ENCODE measurements at regions not wholly inside any gene's neighbourhood (a gene's known extent, or its start where the extent isn't known, plus 50 kb on each side); places are given as distances from the start of the nearest gene placed in this dataset.

DNA sequence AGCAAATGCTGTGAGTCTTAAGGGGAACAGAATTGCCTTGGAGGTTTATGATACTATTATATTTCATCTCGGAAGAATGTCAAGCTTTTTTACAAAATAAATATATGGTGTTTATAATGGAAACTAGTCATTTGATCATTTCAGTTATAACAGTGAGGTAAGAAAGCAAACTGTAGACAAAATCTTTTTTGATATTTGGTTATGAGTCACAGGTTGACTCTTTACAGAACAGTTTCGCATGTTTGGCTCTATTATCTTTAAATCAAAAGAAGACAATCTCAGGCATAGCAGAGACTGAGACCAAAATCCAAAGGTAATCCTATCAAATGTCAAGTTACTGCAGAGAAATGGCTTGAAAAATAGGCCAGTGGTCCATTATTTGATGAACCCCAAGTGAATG lies 490.9 kb upstream of the MDFIC2 start:
- Histone ChIP-seq H3K9me3 (ENCODE audit: insufficient read depth, low read length, severe bottlenecking) (no peaks in the 10 kb centered on the region), H3K4me2 (ENCODE audit: insufficient read depth, low read length) (no peak overlapping the region), H3K4me3 (ENCODE audit: low read depth in 1 of 2, low read length in 2 of 2) (no peak overlapping the region), H3K9ac (ENCODE audit: low read depth, low read length) (no peak overlapping the region), H3K79me2 (ENCODE audit: insufficient read depth, low read length) (no peaks in the 10 kb centered on the region), H3K4me1 (ENCODE audit: insufficient read depth, low read length) (no peaks in the 10 kb centered on the region), H3K36me3 (ENCODE audit: insufficient read depth, low read length) (no peaks in the 10 kb centered on the region), H2AFZ (ENCODE audit: low read depth, low read length) (no peak overlapping the region), H3K27ac (ENCODE audit: low read length) (no peak overlapping the region), H3K27me3 (ENCODE audit: insufficient read depth, low read length, poor library complexity) (peaks cover 7% of the 10 kb centered on the region), H4K20me1 (ENCODE audit: insufficient read depth, low read length) (no peaks in the 10 kb centered on the region)
- DNase-seq (no peak), ATAC-seq (ENCODE audit: insufficient read depth, low read depth) (no peak)
- TF ChIP-seq, protein P1, sequence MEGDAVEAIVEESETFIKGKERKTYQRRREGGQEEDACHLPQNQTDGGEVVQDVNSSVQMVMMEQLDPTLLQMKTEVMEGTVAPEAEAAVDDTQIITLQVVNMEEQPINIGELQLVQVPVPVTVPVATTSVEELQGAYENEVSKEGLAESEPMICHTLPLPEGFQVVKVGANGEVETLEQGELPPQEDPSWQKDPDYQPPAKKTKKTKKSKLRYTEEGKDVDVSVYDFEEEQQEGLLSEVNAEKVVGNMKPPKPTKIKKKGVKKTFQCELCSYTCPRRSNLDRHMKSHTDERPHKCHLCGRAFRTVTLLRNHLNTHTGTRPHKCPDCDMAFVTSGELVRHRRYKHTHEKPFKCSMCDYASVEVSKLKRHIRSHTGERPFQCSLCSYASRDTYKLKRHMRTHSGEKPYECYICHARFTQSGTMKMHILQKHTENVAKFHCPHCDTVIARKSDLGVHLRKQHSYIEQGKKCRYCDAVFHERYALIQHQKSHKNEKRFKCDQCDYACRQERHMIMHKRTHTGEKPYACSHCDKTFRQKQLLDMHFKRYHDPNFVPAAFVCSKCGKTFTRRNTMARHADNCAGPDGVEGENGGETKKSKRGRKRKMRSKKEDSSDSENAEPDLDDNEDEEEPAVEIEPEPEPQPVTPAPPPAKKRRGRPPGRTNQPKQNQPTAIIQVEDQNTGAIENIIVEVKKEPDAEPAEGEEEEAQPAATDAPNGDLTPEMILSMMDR (IDR thresholded peaks at IDR 0.05; ENCODE audit: borderline replicate concordance, extremely low read depth, low read length, poor library complexity, severe bottlenecking), result no peak
- no peak for TF ChIP-seq EZH2 (IDR thresholded peaks at IDR 0.05; ENCODE audit: borderline replicate concordance, low read depth, low read length, severe bottlenecking)

DNA sequence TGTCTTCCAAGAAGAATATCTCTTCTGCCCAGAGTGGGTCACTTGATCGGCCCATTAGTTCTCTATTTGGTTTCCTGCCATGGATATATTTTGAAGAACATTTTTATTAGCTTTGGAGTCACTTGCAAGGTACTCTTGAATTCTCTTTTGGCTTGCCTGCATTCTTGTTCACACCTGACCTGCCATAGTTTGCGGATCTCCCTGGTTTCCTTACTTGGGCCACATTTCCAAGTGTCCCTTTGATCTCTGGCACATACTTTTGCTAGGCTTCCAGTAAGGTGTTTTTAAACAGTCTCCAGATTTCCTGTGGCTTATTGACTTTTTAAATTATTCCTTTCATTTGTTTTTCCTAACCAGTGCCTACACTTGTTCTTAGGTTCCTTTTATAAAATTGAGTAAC lies 488.5 kb upstream of the MDFIC2 start:
- no peak overlapping the region for H3K27ac ChIP-seq (ENCODE audit: low read length)
- no peaks in the 10 kb centered on the region for H3K4me1 ChIP-seq (ENCODE audit: insufficient read depth, low read length)
- H3K27me3 ChIP-seq (ENCODE audit: insufficient read depth, low read length, poor library complexity), result peaks cover 7% of the 10 kb centered on the region
- H3K9ac ChIP-seq (ENCODE audit: low read depth, low read length), result no peak overlapping the region
- no peaks in the 10 kb centered on the region for H3K36me3 ChIP-seq (ENCODE audit: insufficient read depth, low read length)
- H3K4me2 ChIP-seq (ENCODE audit: insufficient read depth, low read length), result no peak overlapping the region
- H2AFZ ChIP-seq (ENCODE audit: low read depth, low read length), result no peak overlapping the region
- H3K9me3 ChIP-seq (ENCODE audit: insufficient read depth, low read length, severe bottlenecking), result no peaks in the 10 kb centered on the region
- ATAC-seq (ENCODE audit: insufficient read depth, low read depth) (no peak), DNase-seq (no peak)
- TF ChIP-seq, protein P1 (IDR thresholded peaks at IDR 0.05; ENCODE audit: borderline replicate concordance, extremely low read depth, low read length, poor library complexity, severe bottlenecking), result no peak
- no peak for TF ChIP-seq EZH2 (IDR thresholded peaks at IDR 0.05; ENCODE audit: borderline replicate concordance, low read depth, low read length, severe bottlenecking)
- H3K4me3 ChIP-seq (ENCODE audit: low read depth in 1 of 2, low read length in 2 of 2), result no peak overlapping the region
- no peaks in the 10 kb centered on the region for H3K79me2 ChIP-seq (ENCODE audit: insufficient read depth, low read length)
- H4K20me1 ChIP-seq (ENCODE audit: insufficient read depth, low read length), result no peaks in the 10 kb centered on the region

DNA sequence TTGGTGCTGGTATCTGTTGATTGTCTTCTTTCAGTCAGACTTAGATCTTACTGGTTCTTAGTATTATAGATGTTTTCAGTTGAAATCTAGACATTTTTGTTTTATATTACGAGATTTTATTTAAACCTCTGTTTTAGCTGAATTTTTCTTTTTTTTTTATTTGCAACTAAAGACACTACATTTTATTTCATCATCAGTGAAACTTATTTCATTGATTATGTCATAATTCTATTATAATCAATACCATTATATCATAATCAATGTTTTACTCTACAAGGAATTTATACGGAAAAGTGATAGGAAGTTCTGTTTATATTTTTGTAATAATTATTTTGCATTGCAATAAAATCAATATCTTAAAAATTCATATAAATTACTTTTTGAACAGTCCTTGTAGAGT lies 477.4 kb upstream of the MDFIC2 start:
- Histone ChIP-seq H2AFZ (ENCODE audit: low read depth, low read length) (no peak overlapping the region), H4K20me1 (ENCODE audit: insufficient read depth, low read length) (no peaks in the 10 kb centered on the region), H3K4me3 (ENCODE audit: low read depth in 1 of 2, low read length in 2 of 2) (no peak overlapping the region), H3K27ac (ENCODE audit: low read length) (no peak overlapping the region), H3K9ac (ENCODE audit: low read depth, low read length) (no peak overlapping the region), H3K36me3 (ENCODE audit: insufficient read depth, low read length) (no peaks in the 10 kb centered on the region), H3K79me2 (ENCODE audit: insufficient read depth, low read length) (no peaks in the 10 kb centered on the region), H3K27me3 (ENCODE audit: insufficient read depth, low read length, poor library complexity) (peaks cover 3% of the 10 kb centered on the region), H3K4me2 (ENCODE audit: insufficient read depth, low read length) (no peak overlapping the region), H3K9me3 (ENCODE audit: insufficient read depth, low read length, severe bottlenecking) (no peaks in the 10 kb centered on the region), H3K4me1 (ENCODE audit: insufficient read depth, low read length) (no peaks in the 10 kb centered on the region)
- TF ChIP-seq, protein P1 (IDR thresholded peaks at IDR 0.05; ENCODE audit: borderline replicate concordance, extremely low read depth, low read length, poor library complexity, severe bottlenecking), result no peak
- no peak for TF ChIP-seq EZH2 (IDR thresholded peaks at IDR 0.05; ENCODE audit: borderline replicate concordance, low read depth, low read length, severe bottlenecking)
- DNase-seq, result no peak
- no peak for ATAC-seq (ENCODE audit: insufficient read depth, low read depth)

DNA sequence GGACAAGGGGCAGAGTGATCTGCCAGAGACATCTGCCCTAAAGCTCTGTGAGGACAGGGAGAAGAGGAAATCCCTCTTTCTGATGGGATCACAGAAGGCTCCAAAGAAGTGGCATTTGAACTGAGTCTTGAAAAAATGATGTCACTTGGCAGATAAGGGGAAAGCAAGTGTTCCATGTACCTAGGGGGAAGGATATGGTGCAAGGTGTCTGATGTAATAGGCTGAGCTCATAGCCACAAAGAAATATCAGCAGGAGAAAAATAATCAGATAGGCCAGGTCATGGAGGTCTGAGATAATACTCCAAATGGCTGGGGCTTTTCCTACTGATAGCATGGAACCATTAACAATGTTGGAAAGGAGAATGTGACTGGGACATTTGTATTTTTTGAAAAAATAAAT lies 468.4 kb upstream of the MDFIC2 start:
- TF ChIP-seq, protein P1 (IDR thresholded peaks at IDR 0.05; ENCODE audit: borderline replicate concordance, extremely low read depth, low read length, poor library complexity, severe bottlenecking), result no peak
- no peak for TF ChIP-seq EZH2 (IDR thresholded peaks at IDR 0.05; ENCODE audit: borderline replicate concordance, low read depth, low read length, severe bottlenecking)
- Histone ChIP-seq H3K4me3 (ENCODE audit: low read depth in 1 of 2, low read length in 2 of 2) (no peak overlapping the region), H3K79me2 (ENCODE audit: insufficient read depth, low read length) (no peaks in the 10 kb centered on the region), H3K9me3 (ENCODE audit: insufficient read depth, low read length, severe bottlenecking) (no peaks in the 10 kb centered on the region), H3K9ac (ENCODE audit: low read depth, low read length) (no peak overlapping the region), H3K27ac (ENCODE audit: low read length) (no peak overlapping the region), H2AFZ (ENCODE audit: low read depth, low read length) (no peak overlapping the region), H3K36me3 (ENCODE audit: insufficient read depth, low read length) (no peaks in the 10 kb centered on the region), H4K20me1 (ENCODE audit: insufficient read depth, low read length) (no peaks in the 10 kb centered on the region), H3K4me1 (ENCODE audit: insufficient read depth, low read length) (no peaks in the 10 kb centered on the region), H3K27me3 (ENCODE audit: insufficient read depth, low read length, poor library complexity) (no peaks in the 10 kb centered on the region), H3K4me2 (ENCODE audit: insufficient read depth, low read length) (no peak overlapping the region)
- ATAC-seq (ENCODE audit: insufficient read depth, low read depth) (no peak), DNase-seq (no peak)
